ENCODE measurements at regions not wholly inside any gene's neighbourhood (a gene's known extent, or its start where the extent isn't known, plus 50 kb on each side); places are given as distances from the start of the nearest gene placed in this dataset.

DNA sequence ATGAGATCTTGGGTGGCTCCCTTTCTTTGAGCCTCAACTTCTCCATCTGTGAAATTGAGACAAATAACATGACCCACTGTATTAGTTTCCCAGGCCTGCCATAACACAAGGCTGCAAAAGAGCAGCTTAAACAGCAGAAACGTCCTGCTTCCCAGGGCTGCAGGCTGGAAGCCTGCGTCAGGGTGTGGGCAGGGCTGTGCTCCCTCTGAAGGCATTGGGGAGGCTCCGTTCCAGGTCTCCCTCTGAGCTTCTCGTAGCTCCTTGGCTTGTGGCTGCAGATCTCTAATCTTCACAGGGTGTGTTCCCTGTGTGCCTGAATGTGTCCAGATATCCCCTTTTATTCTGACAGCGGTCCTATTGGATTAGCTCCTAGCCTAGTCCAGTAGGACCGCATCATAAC, 147.1 kb downstream of the VRK1 start:
- TF ChIP-seq CTCF (IDR thresholded peaks at IDR 0.05), result no peak
- no peak for TF ChIP-seq POLR2A (IDR thresholded peaks at IDR 0.05)
